Endothelial cell of umbilical vein (primary cell): ENCODE measurements at regions not wholly inside any gene's neighbourhood (a gene's known extent, or its start where the extent isn't known, plus 50 kb on each side); places are given as distances from the start of the nearest gene placed in this dataset.

Experiments used
- BruUV-seq: library from RNA; stranded (reverse); fragments of 400-500 nt; replicated peaks from 2 replicates; lab custom pipeline; 2021; lab: Mats Ljungman, UMichigan
- CTCF ChIA-PET: fragments of 300-600, 350-600 bp; sonication (Branson Sonifier 250); formaldehyde crosslinking; loops from one replicate; lab custom pipeline; 2021; ENCODE audit warnings: antibody characterized with exemption, inconsistent platforms; lab: Charles Lee
- POLR2A ChIA-PET: fragments of 300-600, 350-600 bp; sonication (Branson Sonifier 250); formaldehyde crosslinking; loops from one replicate; lab custom pipeline; 2021; ENCODE audit warnings: antibody characterized with exemption, inconsistent platforms; lab: Charles Lee
- DNase-seq: peaks from one replicate; pipeline ENCODE4 v3.0.0-alpha.2; 2011; ENCODE audit warnings: low read depth, low spot score
- FAIRE-seq: peaks from 2 replicates; lab custom pipeline; 2011; peaks lifted over from hg19 to GRCh38; lab: Jason Lieb, UNC
- H2AFZ ChIP-seq: 2 replicates; pipeline ENCODE4 v1.6.0; 2012; ENCODE audit warnings: low read depth, low read length, control low read depth, inconsistent platforms
- H3K27ac ChIP-seq: 2 replicates; pipeline ENCODE4 v1.5.1; 2011; ENCODE audit warnings: low read depth, mild to moderate bottlenecking, control low read depth, low read length, moderate library complexity; ENCODE audit not compliant: insufficient read depth
- H3K27me3 ChIP-seq, 2 experiments: 2 replicates each; pipeline versions ENCODE4 v1.6.0 to v1.6.1; 2011; ENCODE audit warnings: low read length in 2 of 2, mixed read lengths in 1 of 2; ENCODE audit not compliant: control insufficient read depth in 2 of 2, insufficient read depth in 2 of 2
- H3K36me3 ChIP-seq, 2 experiments: 2 replicates in 1 of 2; 3 replicates in 1 of 2; pipeline ENCODE4 v1.5.1; 2011; ENCODE audit warnings: low read length in 2 of 2, mild to moderate bottlenecking in 1 of 2, moderate library complexity in 1 of 2; ENCODE audit not compliant: control insufficient read depth in 2 of 2, insufficient read depth in 2 of 2; ENCODE audit errors: extremely low read depth in 1 of 2
- H3K4me1 ChIP-seq: 3 replicates; pipeline ENCODE4 v1.5.1; 2011; ENCODE audit warnings: mild to moderate bottlenecking, low read length; ENCODE audit not compliant: control insufficient read depth, insufficient read depth; ENCODE audit errors: extremely low read depth
- H3K4me2 ChIP-seq: 2 replicates; pipeline ENCODE4 v1.6.1; 2011; ENCODE audit warnings: low read length, control low read depth, mixed read lengths; ENCODE audit not compliant: insufficient read depth
- H3K4me3 ChIP-seq, 3 experiments: fragments of 200-600 bp in 1 of 3; sonication (generic), shearing (Covaris generic) in 1 of 3; replicated peaks in 1 of 3; 2 replicates each; pipeline ENCODE4 v1.5.1; 2011 to 2016; ENCODE audit warnings: control low read depth in 3 of 3, low read length in 3 of 3, mild to moderate bottlenecking in 2 of 3, inconsistent platforms in 1 of 3, low read depth in 1 of 3, moderate library complexity in 1 of 3; ENCODE audit not compliant: insufficient read depth in 1 of 3
- H3K79me2 ChIP-seq: 2 replicates; pipeline ENCODE4 v1.6.0; 2012; ENCODE audit warnings: low read length, inconsistent platforms; ENCODE audit not compliant: control insufficient read depth, insufficient read depth
- H3K9ac ChIP-seq: replicated peaks from 2 replicates; pipeline ENCODE3; 2011; ENCODE audit warnings: low read length, control low read depth; ENCODE audit not compliant: insufficient read depth; ENCODE audit errors: extremely low read depth
- H3K9me1 ChIP-seq: replicated peaks from 3 replicates; pipeline ENCODE4 v1.6.0; 2011; ENCODE audit warnings: mild to moderate bottlenecking, low read length; ENCODE audit not compliant: control insufficient read depth, insufficient read depth; ENCODE audit errors: extremely low read depth
- H3K9me3 ChIP-seq: replicated peaks from 2 replicates; pipeline ENCODE4 v1.5.1; 2012; ENCODE audit warnings: low read length, inconsistent platforms; ENCODE audit not compliant: control insufficient read depth, insufficient read depth
- H4K20me1 ChIP-seq: replicated peaks from 2 replicates; pipeline ENCODE3; 2011; ENCODE audit warnings: mild to moderate bottlenecking, low read length; ENCODE audit not compliant: control insufficient read depth, insufficient read depth; ENCODE audit errors: extremely low read depth
- EZH2 ChIP-seq: IDR thresholded peaks from 2 replicates; pipeline ENCODE4 v1.6.1; 2012; ENCODE audit warnings: borderline replicate concordance, low read depth, mild to moderate bottlenecking, moderate library complexity, low read length, inconsistent platforms; ENCODE audit not compliant: severe bottlenecking
- FOS ChIP-seq: IDR thresholded peaks from 2 replicates; pipeline ENCODE4 v1.6.1; 2011; ENCODE audit warnings: mild to moderate bottlenecking, low read length, moderate library complexity, borderline replicate concordance; ENCODE audit not compliant: insufficient read depth
- GATA2 ChIP-seq: IDR thresholded peaks from 2 replicates; pipeline ENCODE4 v1.7.0; 2011; ENCODE audit warnings: low read depth, mild to moderate bottlenecking, moderate library complexity, mixed read lengths, low read length; ENCODE audit not compliant: insufficient read length, insufficient read depth
- JUN ChIP-seq: IDR thresholded peaks from 2 replicates; pipeline ENCODE4 v1.6.1; 2011; ENCODE audit warnings: borderline replicate concordance, low read depth; ENCODE audit not compliant: insufficient read length, insufficient read depth
- MYC ChIP-seq: IDR thresholded peaks from one replicate; pipeline ENCODE4 v1.6.1; 2011; ENCODE audit warnings: mild to moderate bottlenecking, low read depth, low read length
- POLR2A ChIP-seq: IDR thresholded peaks from 2 replicates; pipeline ENCODE4 v1.6.1; 2012; ENCODE audit warnings: low read depth, mild to moderate bottlenecking, control low read depth, low read length
- POLR2AphosphoS5 ChIP-seq: IDR thresholded peaks from 2 replicates; pipeline ENCODE4 v1.6.1; 2012; ENCODE audit warnings: low read depth, mild to moderate bottlenecking, control low read depth, low read length, moderate library complexity; ENCODE audit not compliant: insufficient read depth
- dilution Hi-C: fragments of 300-500 bp; cut with MboI; formaldehyde crosslinking; loops from one replicate; pipeline ENCODE4 v1.15.0; 2019; ENCODE audit warnings: low sequenced_read_pairs; ENCODE audit not compliant: extremely low pct_ligation_motif_present
- intact Hi-C: fragments of 100-400 bp; cut with micrococcal nuclease; formaldehyde crosslinking; loops from one replicate; pipeline ENCODE4 v1.10.0; 2022
- TF ChIP-seq, protein P1 (sequence below), 2 donors: IDR thresholded peaks; 1 replicate in 1 of 2; 2 replicates in 1 of 2; pipeline ENCODE4 v1.5.1; 2011; ENCODE audit warnings: low read length in 2 of 2, mild to moderate bottlenecking in 2 of 2, moderate library complexity in 2 of 2, control low read depth in 1 of 2, inconsistent platforms in 1 of 2, low read depth in 1 of 2; ENCODE audit not compliant: insufficient read depth in 1 of 2; ENCODE audit errors: extremely low read depth in 1 of 2
- TF ChIP-seq, protein P2 (sequence below): IDR thresholded peaks from 2 replicates; pipeline ENCODE4 v1.6.1; 2011; ENCODE audit not compliant: insufficient read depth, insufficient read length

DNA sequence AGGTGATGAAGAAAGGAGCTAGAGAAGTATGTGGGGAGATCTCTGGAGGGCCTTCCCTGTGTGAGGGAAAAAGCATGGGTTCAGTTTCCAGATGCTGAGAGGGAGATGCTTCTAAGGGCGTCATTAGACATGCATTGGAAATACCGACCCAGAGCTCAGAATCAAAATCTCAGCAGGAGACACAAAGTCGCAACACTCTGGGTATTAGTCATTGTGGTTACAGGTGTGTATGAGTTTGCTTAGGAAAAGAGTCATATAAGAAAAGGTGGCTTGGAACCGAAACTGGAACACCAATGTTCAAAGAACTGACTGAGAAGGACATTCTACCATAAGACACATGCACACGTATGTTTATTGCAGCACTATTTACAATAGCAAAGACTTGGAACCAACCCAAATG lies 477.1 kb downstream of the FBXO15 start:
- DNase-seq (no peak), FAIRE-seq (no peak)
- Histone ChIP-seq H3K27me3 (no peaks in the 10 kb centered on the region), H3K4me2 (no peak overlapping the region), H3K9me1 (no peaks in the 10 kb centered on the region), H3K9ac (no peak overlapping the region), H3K4me1 (no peaks in the 10 kb centered on the region), H2AFZ (no peak overlapping the region), H3K79me2 (no peaks in the 10 kb centered on the region), H3K27ac (no peak overlapping the region), H4K20me1 (no peaks in the 10 kb centered on the region), H3K4me3 (no peak overlapping the region), H3K36me3 (no peaks in the 10 kb centered on the region), H3K9me3 (peaks cover 2% of the 10 kb centered on the region)
- intact Hi-C loops (no loop called here), dilution Hi-C loops (no loop called here)
- POLR2A ChIA-PET = no interaction called here
- TF ChIP-seq FOS (no peak), POLR2A (no peak), POLR2AphosphoS5 (no peak), MYC (no peak), JUN (no peak), EZH2 (no peak), GATA2 (no peak)
- TF ChIP-seq, protein P1, sequence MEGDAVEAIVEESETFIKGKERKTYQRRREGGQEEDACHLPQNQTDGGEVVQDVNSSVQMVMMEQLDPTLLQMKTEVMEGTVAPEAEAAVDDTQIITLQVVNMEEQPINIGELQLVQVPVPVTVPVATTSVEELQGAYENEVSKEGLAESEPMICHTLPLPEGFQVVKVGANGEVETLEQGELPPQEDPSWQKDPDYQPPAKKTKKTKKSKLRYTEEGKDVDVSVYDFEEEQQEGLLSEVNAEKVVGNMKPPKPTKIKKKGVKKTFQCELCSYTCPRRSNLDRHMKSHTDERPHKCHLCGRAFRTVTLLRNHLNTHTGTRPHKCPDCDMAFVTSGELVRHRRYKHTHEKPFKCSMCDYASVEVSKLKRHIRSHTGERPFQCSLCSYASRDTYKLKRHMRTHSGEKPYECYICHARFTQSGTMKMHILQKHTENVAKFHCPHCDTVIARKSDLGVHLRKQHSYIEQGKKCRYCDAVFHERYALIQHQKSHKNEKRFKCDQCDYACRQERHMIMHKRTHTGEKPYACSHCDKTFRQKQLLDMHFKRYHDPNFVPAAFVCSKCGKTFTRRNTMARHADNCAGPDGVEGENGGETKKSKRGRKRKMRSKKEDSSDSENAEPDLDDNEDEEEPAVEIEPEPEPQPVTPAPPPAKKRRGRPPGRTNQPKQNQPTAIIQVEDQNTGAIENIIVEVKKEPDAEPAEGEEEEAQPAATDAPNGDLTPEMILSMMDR (IDR thresholded peaks at IDR 0.05; ENCODE audit: extremely low read depth in 1 of 2, insufficient read depth in 1 of 2, low read depth in 1 of 2, low read length in 2 of 2) = no peak
- TF ChIP-seq, protein P2, sequence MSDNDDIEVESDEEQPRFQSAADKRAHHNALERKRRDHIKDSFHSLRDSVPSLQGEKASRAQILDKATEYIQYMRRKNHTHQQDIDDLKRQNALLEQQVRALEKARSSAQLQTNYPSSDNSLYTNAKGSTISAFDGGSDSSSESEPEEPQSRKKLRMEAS = no peak
- BruUV-seq = no TSS peak
- CTCF ChIA-PET = no interaction called here
